ENCODE measurements at regions not wholly inside any gene's neighbourhood (a gene's known extent, or its start where the extent isn't known, plus 50 kb on each side); places are given as distances from the start of the nearest gene placed in this dataset.

DNA sequence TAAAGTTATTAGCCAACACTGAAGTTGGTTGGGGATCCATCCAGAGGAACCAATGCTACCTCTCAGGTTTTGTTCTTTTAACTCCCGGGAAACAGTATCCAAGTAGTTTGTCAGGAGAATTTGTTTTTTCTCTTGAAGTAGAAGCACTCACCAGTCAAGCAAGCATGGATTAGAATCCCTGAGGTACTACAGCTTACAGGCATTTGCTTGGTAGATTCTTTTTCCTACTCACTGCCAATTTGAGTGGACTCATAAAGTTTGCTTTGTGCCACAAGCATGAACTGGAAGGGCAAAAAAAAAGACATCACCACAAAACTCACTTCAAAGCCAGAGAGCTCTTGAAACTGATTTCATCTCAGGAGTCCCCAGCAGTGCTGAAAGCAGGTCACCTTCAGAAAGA lies 167.4 kb downstream of the MBOAT1 start:
- Mint-ChIP-seq H3K27ac (no peak overlapping the region), H3K27me3 (ENCODE audit: low read depth, poor library complexity) (peaks cover 6% of the 10 kb centered on the region), H3K4me3 (no peak overlapping the region), H3K36me3 (ENCODE audit: low read depth) (no peaks in the 10 kb centered on the region), H3K9me3 (no peaks in the 10 kb centered on the region), H3K4me1 (no peaks in the 10 kb centered on the region)
- DNase-seq, result no peak
- TF ChIP-seq, protein P1, sequence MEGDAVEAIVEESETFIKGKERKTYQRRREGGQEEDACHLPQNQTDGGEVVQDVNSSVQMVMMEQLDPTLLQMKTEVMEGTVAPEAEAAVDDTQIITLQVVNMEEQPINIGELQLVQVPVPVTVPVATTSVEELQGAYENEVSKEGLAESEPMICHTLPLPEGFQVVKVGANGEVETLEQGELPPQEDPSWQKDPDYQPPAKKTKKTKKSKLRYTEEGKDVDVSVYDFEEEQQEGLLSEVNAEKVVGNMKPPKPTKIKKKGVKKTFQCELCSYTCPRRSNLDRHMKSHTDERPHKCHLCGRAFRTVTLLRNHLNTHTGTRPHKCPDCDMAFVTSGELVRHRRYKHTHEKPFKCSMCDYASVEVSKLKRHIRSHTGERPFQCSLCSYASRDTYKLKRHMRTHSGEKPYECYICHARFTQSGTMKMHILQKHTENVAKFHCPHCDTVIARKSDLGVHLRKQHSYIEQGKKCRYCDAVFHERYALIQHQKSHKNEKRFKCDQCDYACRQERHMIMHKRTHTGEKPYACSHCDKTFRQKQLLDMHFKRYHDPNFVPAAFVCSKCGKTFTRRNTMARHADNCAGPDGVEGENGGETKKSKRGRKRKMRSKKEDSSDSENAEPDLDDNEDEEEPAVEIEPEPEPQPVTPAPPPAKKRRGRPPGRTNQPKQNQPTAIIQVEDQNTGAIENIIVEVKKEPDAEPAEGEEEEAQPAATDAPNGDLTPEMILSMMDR (IDR thresholded peaks at IDR 0.05), result no peak
